Glomerular visceral epithelial cell (primary cell): ENCODE measurements at regions not wholly inside any gene's neighbourhood (a gene's known extent, or its start where the extent isn't known, plus 50 kb on each side); places are given as distances from the start of the nearest gene placed in this dataset.
"Not testable (repeated sequence)": the region's sequence is repeated elsewhere in the genome, so short reads cannot be mapped to it uniquely, and the experiment has no call there.

Source experiments
- DNase-seq: peaks from one replicate; pipeline ENCODE4 v3.0.0-alpha.2; 2016; ENCODE audit errors: extremely low spot score

- no peak for DNase-seq
Observed at GRCh38 chr6:145099713-145100112, 635.6 kb downstream of the EPM2A start.

GRCh38 chr6:145110109-145110508 lies 625.2 kb downstream of the EPM2A start:
- no peak for DNase-seq

- not testable (repeated sequence) for DNase-seq
Observed at GRCh38 chr6:145111407-145111806, 623.9 kb downstream of the EPM2A start.

- no peak for DNase-seq
Observed at GRCh38 chr6:145112711-145113148, 622.6 kb downstream of the EPM2A start.

GRCh38 chr6:145115638-145116037 lies 619.7 kb downstream of the EPM2A start:
- DNase-seq = no peak

- DNase-seq = no peak
Observed at GRCh38 chr6:145116591-145117178, 618.6 kb downstream of the EPM2A start.

- no peak for DNase-seq
Observed at GRCh38 chr6:145118224-145118623, 617.1 kb downstream of the EPM2A start.

- DNase-seq = no peak
Observed at GRCh38 chr6:145119081-145119480, 616.2 kb downstream of the EPM2A start.

- DNase-seq = no peak
Observed at GRCh38 chr6:145132709-145133108, 602.6 kb downstream of the EPM2A start.

GRCh38 chr6:145135702-145136101 lies 599.6 kb downstream of the EPM2A start:
- DNase-seq = no peak

- no peak for DNase-seq
Observed at GRCh38 chr6:145137425-145137824, 597.9 kb downstream of the EPM2A start.

GRCh38 chr6:145138469-145139139 lies 596.7 kb downstream of the EPM2A start:
- no peak for DNase-seq

- no peak for DNase-seq
Observed at GRCh38 chr6:145139140-145139850, 596.0 kb downstream of the EPM2A start.

- DNase-seq = no peak
Observed at GRCh38 chr6:145139895-145140294, 595.4 kb downstream of the EPM2A start.

- no peak for DNase-seq
Observed at GRCh38 chr6:145141572-145141971, 593.7 kb downstream of the EPM2A start.

GRCh38 chr6:145142958-145143357 lies 592.4 kb downstream of the EPM2A start:
- no peak for DNase-seq

- DNase-seq = no peak
Observed at GRCh38 chr6:145143379-145143778, 591.9 kb downstream of the EPM2A start.

GRCh38 chr6:145147559-145147958 lies 587.8 kb downstream of the EPM2A start:
- peak; percentile 33 for DNase-seq

GRCh38 chr6:145147981-145148749 lies 587.2 kb downstream of the EPM2A start:
- DNase-seq = peak; percentile 81

- DNase-seq = no peak
Observed at GRCh38 chr6:145148776-145149175, 586.5 kb downstream of the EPM2A start.

- DNase-seq = no peak
Observed at GRCh38 chr6:145151624-145152023, 583.7 kb downstream of the EPM2A start.

- DNase-seq = no peak
Observed at GRCh38 chr6:145153495-145153894, 581.8 kb downstream of the EPM2A start.
